ENCODE measurements at regions not wholly inside any gene's neighbourhood (a gene's known extent, or its start where the extent isn't known, plus 50 kb on each side); places are given as distances from the start of the nearest gene placed in this dataset.

DNA sequence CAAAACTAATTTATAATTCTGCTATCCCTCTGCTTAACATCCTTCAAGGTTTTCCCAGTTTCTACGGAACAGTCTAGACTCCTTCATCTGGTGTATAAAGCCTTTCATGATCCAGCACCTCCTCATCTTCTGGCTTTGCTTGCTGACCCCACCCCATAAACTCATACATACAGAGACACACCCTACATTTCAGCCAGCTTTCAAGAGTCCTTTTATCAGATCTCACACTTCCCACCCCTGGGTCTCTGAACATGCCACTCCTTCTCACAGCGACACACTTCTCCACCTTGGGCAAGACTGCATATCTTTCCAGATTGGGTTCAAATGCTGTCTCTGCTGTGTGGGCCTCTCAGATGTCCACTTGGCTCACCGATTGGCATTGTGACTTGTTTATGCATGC lies 166.8 kb upstream of the LPP start:
- DNase-seq (ENCODE audit: low spot score in 2 of 2) (no peak), FAIRE-seq (no peak)

DNA sequence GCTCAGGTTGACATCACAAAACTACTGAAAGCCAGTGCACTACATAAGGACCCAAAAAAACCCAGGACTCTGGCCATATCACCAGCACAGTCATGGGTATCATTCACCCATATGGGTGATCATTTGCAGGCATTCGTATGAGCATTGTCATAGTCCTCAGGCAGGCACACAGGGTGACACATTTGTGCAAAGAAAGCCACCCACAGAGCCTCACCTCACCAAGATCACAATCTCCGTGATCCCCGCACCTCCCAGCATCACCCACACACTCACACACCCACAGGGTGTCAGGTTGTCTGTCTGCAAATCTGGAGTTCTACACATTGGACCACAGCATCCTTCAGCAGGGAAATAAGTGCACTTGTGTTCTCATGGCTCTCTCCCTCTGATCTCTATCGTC lies 166.0 kb upstream of the LPP start:
- DNase-seq (ENCODE audit: low spot score in 2 of 2) (no peak), FAIRE-seq (no peak)

DNA sequence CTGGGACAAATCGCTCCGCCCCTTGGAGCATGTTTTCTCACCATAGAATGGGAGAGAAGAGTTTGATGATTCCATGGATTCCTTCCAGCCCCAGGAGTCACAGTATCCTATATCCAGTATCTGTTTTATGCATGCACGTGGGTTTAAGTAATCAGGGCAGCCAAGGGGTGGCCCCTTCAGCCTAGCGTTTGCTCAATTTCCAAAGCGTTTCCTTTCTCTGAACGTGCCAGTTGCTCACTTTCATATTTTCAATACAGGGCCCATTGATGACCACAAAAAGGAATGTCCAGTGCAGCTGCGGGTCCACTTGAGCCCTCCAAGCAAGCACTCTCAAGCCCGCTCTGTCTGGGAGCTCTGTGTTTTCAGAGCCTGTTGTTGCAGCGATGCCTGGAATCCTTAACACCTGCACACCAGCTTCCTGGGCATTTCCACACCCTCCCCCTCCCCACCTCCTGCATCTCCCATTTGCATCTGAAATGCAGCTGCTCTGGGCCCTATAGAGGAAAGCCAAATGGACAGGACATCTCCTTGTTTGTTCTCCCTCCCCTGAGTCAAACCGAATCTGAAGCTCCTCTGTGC lies 164.3 kb upstream of the LPP start:
- FAIRE-seq (no peak), DNase-seq (ENCODE audit: low spot score in 2 of 2) (no peak)

DNA sequence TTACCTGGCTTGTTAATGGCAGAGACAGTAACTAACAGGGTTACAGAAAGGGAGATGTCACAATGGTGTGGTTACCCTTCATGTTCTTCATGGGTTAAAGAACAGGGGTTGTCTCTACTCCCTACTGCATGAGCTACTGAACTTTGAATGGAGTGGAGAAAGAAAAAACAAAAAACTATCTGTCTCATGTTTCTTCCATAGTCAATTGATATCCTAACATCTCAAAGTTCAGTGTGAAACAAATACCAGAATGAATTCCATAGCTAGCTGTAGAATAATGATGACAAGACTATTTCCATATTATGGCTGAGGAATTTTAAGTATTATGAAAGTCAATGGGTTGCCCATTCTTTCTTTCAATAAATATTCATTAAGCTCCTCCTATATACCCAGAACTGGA lies 161.3 kb upstream of the LPP start:
- DNase-seq (ENCODE audit: low spot score in 2 of 2) (no peak), FAIRE-seq (no peak)

DNA sequence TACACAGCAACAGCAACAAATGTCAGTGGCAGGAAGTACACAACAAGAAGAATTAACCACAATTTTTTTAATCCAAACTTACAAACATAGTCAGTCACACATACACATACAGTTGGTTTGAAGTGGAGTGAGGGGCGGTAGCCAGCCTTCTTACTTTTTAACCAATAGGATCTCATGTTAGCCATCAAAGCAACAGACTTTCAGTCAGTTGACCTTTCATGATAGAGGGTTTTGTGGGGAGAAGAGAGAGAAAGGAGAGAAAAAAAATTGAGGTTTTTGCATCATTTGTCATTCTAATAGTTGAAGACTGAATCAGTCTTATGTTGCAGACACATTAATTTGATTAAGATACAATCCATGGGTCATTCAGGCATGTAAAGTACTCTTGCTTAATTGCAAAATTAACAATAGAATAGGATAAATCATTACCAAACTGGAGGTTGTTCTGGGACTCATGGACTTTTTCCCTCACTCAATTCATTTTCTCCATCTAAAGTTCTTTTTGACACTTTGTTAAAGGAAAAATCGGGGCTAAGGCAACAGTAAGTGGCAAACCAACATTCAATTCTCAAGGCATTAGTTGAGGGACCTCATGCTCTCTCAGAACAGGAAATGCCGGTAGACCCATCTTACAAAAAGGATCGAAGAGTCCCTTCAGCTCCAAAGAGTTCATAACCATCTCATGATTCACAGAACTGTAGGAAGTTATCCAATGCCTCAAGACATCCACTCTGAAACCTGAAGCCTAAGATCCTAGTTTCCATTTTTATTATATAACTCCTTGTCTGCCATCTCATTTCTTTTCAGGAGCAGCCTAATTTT lies 159.5 kb upstream of the LPP start:
- no peak for FAIRE-seq
- no peak for DNase-seq (ENCODE audit: low spot score in 2 of 2)

DNA sequence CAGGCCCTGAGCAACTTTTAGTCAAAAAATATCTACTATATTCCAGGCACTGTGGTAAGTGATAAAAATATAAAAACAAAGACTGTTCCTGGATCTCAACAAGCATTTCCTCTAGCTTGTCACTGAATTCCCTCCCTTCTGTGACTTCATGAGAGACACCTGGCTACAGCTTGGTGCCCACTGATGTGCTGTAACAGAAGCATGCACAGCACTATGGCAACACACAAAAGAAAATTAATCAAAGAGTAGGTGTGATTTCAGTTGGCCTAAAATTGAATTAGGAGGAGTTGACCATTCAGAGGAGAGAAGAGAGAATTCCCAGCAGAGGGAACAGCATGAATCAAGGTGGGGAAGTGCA lies 158.9 kb upstream of the LPP start:
- no peak for FAIRE-seq
- DNase-seq (ENCODE audit: low spot score in 2 of 2): no peak

DNA sequence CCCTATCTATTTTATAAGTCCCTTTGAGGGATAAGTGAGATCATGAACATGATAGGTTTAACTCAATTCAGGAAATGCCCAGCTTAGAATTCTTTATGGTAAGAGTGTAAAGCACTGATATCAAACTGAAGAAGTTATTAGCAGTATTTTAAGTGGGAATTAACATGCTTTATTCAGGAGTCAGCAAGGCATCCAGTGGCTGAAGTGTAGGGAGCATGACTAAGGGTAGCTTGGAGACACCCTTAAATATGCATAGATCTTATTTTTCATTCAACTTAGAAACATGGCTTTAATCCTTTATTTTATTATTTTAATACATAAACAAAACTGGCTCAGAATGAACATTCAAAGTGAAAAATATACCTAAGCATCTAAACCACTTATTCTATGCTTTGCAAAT lies 158.3 kb upstream of the LPP start:
- FAIRE-seq: no peak
- no peak for DNase-seq (ENCODE audit: low spot score in 2 of 2)

DNA sequence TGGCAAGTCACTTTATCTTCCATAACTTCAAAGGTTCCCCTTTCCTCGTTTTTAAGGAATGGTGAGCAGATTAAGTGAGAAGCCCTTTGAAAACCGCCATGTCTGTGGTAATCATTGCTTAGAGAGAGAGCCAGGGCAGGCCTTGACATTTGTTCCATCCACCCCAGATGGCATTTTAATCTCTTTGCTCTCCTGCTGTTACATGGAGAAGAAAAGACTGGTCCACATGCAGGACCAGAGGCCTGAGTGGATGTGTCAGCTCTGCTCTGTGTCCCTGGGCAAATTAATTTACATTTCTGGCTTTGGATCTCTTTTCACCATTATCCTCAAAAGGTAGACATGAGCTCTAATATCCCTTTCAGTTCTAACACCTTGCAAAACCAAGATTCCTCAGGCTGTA lies 157.3 kb upstream of the LPP start:
- DNase-seq (ENCODE audit: low spot score in 2 of 2): no peak
- no peak for FAIRE-seq

DNA sequence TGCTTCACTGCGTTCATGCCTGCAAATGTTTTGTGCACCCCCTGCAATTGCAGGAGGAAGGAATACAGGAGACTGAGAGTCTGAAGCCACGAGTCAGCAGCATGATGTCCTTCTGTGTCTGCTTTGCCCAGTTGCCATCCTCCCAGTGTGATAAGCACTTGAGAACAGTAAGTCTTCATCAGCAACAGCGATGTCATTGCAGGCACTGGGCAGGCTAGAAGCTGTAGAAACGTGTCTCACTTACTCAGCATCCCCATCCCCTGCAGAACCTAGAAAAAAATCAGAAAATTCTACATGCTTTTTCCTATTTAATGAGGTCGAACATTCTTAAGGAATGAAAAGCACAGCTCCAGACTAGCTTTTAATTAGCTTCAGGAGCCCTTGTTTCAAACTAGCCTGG lies 156.5 kb upstream of the LPP start:
- FAIRE-seq (no peak), DNase-seq (ENCODE audit: low spot score in 2 of 2) (no peak)

DNA sequence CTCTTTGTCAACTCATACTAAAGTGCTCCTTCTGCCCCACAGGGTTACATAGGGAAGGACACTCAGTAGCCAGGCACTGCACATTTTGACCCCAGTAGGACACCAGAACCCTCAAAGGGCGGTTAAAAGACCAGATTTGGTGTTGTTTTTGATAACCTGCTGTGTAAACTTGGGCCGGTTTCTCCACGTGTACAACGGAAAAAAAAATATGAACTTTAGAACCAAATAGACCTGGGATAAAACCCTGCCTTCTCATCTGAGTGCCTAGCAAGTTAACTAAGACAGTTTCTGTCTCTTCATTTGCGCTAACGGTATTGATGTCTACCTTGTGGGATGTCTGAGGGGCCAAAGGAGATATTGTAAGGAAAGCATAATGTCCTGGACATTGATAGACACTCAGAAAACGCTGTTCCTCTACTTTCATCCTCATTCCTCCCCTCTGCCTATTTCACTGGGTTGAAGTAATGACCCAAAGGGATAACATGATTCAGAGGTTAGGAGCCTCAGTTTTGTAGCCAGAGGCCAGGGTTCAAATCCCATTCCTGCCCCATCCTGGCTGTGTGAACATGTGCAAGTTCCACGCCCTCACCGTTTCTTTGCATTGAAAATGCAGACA lies 155.9 kb upstream of the LPP start:
- DNase-seq (ENCODE audit: low spot score in 2 of 2): no peak
- FAIRE-seq: no peak

DNA sequence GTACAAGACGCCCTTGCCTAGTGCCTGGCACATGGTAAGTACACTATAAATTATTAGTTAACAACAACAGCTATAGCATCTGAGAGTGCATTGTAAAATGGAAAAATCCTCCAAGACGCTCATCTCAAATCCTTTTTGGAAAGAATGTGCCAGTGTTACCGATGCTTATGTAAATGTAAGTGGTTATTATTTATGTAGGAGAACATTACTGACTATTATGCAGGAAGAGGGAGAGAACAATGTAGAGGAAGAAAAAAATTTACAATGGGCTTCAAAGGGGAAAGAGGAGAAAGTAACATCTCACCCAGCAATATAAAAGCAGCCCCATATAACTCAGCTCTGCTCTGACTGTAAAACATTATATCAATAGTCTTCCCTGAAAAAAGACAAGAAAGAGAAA lies 155.3 kb upstream of the LPP start:
- no peak for FAIRE-seq

DNA sequence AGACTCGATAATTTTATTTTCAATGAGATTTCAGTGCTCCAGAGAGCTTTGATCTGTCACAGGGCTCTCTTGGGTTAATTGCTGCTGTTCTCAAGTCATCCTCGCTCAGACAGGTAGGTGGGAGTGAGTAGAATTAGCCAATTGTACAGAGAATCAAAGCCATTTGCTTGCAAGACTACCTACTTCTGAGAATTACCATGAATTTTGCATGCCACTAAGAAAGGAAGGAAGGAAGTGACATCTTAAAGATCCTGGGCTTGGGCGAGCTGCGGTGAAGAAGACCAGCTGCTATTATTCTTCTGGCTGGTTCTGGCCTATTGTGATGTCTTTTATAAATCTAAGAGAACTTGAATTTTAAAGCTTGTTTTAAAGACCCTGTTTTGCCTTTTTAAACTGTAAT lies 154.1 kb upstream of the LPP start:
- FAIRE-seq: no peak
- no peak for DNase-seq (ENCODE audit: low spot score in 2 of 2)

More for the DNA sequence above, 155.3 kb upstream of the LPP start:
- DNase-seq (ENCODE audit: low spot score in 2 of 2): no peak

DNA sequence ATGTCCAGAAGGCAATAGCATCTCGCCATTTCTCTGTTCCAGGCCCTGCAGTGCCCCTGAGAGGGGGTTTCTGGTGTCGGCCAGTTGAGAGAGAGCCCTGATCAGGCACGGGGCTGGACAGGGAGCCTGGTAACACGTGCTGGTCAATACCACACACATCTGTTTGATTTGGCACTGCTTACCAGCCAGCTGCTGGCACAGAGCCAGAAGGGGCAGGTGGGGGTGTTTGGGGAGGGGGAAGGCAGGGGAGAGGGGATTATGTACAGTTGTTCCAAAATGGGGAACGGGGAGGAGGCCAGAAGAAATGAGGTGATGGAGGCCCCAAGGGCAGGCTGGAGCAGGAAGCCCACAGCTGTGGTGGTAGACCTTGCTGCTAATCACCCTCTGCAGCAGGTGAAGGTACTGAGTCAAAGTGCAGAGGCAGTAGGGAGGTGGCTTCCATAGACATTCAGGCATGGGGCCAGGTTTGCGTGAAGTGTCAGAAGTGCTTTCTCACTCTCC lies 153.5 kb upstream of the LPP start:
- FAIRE-seq (no peak), DNase-seq (ENCODE audit: low spot score in 2 of 2) (no peak)

DNA sequence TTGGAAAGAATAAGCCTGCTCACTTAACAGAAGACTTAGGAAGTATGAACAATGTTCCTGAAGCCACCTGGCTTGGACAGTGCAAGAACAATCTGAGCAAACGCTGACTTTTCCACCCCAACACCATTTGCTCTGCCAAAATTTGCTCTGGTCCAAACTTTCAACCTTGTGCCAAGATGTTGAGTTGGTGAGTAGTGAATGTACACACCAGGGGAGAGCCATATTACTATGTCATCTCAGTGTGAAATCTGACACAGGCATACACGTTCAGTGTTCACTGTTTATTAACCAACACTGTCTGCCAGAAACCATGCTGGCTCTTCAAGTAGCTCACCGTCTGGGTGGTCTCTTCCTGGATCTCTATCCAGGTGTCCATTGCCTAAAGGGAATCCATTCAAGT lies 152.9 kb upstream of the LPP start:
- FAIRE-seq: no peak
- DNase-seq (ENCODE audit: low spot score in 2 of 2): no peak

DNA sequence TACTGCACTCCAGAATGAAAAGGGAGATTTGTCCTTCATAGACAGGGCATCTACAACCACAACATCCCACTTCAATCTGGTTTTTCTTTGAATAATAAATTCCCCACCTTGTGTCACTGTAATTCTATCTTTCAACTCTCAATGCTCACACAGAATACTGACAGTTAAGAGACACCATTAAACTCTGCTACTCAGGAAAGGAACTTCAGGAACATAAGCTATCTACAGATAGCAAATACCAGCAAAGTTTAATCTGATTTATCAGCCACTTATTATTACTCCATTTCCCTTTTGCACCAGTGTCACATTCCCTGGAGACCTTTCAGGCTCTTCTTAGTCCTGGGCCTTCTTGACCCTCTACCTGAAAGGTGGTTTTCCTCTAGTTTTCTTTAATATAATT lies 152.0 kb upstream of the LPP start:
- no peak for FAIRE-seq
- DNase-seq (ENCODE audit: low spot score in 2 of 2): no peak

DNA sequence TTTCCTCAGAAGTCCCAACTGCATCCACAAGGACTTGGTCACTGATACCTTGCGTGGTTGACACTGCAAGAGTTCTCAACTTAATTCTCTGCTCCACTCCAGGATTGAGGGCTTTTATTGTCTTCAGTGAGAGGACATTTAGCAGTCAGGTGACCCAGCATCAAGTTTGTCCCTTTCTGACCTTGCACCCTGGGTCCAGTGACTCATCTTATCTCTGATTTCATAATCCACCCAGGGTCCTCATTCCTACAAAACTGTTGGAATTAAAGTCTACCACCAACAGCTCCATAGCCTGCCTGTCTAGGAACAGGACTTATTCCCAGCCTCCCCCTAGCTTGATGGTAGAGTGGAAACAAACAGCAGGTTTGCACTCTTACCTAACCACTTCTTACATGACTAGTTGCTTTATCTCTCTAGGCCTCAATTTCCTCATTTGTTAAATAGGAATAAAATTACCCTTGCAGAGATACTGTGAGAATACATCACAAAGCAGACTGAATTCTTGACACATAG lies 151.3 kb upstream of the LPP start:
- DNase-seq (ENCODE audit: low spot score in 2 of 2): no peak
- FAIRE-seq: no peak

DNA sequence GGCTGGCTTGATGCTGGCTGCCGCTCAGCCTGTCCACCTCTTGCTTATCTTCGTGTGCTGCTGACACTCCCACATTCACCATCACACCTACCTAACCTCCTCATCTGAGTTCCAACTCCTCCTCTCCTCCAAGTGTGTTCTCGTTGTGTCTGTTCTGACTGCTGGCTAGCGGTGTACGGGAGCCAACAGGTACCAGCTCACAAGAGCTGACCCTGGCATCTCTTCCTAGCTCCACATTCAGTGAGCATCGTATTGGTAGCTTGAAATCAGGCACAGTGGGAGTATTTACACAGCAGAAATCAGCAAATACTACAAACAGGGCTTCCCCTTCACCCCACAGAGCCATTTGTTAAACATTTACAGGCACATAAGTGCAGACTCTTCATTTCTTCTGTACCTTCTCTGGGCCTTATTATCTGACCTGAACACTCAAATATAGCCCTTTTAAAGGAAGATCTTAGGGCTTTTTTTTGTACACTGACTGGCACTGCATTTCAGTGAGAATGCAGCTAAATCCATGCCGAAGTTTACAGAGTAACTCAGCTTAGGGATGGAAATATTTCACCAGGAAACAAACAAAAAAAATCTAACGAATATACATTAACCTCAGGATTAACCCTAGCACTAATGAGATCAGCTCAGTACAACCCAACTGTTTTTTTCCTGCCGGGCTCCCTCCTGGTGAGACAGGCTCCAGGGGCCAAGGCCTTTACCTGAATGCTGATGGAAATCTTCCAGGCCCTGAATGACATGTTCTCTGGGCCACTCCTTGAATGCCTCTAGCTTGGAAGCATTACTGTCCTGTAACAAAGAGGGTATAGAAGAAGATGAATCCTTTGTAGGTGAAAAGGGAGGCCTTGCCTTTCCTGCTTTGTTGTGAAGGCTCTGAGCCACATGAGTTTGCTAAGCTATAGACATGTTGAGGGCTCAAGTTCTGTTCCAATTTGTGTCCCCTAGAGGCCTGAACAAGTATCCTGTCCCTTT lies 150.5 kb upstream of the LPP start:
- FAIRE-seq: no peak

DNA sequence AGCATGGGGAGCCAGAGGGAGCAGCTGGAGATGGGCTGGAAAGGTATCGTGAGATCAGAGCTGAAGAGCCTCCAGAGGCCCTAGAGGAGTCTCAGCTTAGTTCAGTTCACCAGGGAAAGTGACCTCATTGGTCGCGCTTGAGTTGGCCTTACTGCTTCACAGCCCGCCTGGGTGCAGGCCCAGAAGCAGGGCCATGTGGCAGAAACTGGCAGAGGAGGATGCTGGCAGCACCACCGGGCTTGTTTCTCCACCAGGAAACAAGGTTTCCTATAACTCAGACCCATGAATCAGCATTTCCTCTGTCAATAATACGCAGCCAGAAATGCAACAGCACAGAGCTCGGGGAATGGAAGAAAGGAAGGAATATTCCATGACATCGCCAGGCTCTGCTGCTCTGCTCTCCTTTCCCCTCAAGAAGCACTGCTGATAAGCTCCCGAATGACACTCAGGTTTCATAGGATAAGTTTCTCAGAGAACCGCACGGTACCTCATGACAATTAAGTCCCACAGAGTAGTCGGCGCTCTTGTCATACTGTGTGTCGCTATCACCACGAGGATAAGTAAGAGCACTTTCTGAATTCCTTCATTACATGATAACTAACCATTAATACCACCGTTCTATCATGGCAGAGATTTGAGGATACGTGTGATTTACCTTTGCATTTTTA lies 147.1 kb upstream of the LPP start:
- FAIRE-seq (no peak), DNase-seq (ENCODE audit: low spot score in 2 of 2) (no peak)

More for the DNA sequence above, 150.5 kb upstream of the LPP start:
- no peak for DNase-seq (ENCODE audit: low spot score in 2 of 2)

DNA sequence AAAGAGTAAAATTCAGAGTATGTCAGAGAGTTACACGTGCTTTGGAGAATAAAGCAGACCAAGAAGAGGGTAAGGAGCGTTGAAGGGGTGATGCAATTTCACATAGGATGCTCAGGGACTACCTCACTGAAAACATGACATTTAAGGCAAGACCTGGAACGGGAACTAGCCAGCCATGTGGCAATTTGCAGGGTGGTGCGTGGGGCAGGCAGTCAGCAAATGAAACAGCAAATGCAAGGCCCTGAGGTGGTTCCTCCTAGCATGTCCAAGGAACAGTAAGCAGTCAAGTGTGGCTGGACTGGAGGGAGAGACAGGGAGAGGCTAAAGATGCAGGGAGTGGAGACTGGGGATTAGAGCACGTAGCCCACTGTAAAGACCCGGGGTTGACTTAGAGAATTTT lies 146.1 kb upstream of the LPP start:
- FAIRE-seq (no peak), DNase-seq (ENCODE audit: low spot score in 2 of 2) (no peak)

All from frontal cortex (tissue), 3 donors.